ENCODE measurements at regions not wholly inside any gene's neighbourhood (a gene's known extent, or its start where the extent isn't known, plus 50 kb on each side); places are given as distances from the start of the nearest gene placed in this dataset.

GRCh38 chr1:90175490-90176167 is 180.7 kb downstream of the ZNF326 start:
- Mint-ChIP-seq H3K4me1 (ENCODE audit: low read depth) (no peaks in the 10 kb centered on the region), H3K4me3 (ENCODE audit: low read depth) (no peak overlapping the region), H3K27ac (no peak overlapping the region), H3K9me3 (no peaks in the 10 kb centered on the region), H3K27me3 (ENCODE audit: low read depth) (no peaks in the 10 kb centered on the region), H3K36me3 (ENCODE audit: low read depth) (no peaks in the 10 kb centered on the region)
- DNase-seq (ENCODE audit: low spot score): no peak
- intact Hi-C loops (cut with micrococcal nuclease): no loop called here

GRCh38 chr1:90174246-90174645 is 179.3 kb downstream of the ZNF326 start:
- H3K27ac Mint-ChIP-seq: no peak overlapping the region
- no peak overlapping the region for H3K4me3 Mint-ChIP-seq (ENCODE audit: low read depth)
- intact Hi-C loops (cut with micrococcal nuclease): no loop called here
- DNase-seq (ENCODE audit: low spot score): no peak
- H3K36me3 Mint-ChIP-seq (ENCODE audit: low read depth): no peaks in the 10 kb centered on the region
- H3K4me1 Mint-ChIP-seq (ENCODE audit: low read depth): no peaks in the 10 kb centered on the region
- no peaks in the 10 kb centered on the region for H3K27me3 Mint-ChIP-seq (ENCODE audit: low read depth)
- no peaks in the 10 kb centered on the region for H3K9me3 Mint-ChIP-seq

GRCh38 chr1:90162216-90162615 is 167.3 kb downstream of the ZNF326 start:
- no peak for DNase-seq (ENCODE audit: low spot score)
- H3K4me1 Mint-ChIP-seq (ENCODE audit: low read depth): no peaks in the 10 kb centered on the region
- no peak overlapping the region for H3K4me3 Mint-ChIP-seq (ENCODE audit: low read depth)
- H3K27ac Mint-ChIP-seq: no peak overlapping the region
- H3K36me3 Mint-ChIP-seq (ENCODE audit: low read depth): no peaks in the 10 kb centered on the region
- peaks cover 4% of the 10 kb centered on the region for H3K9me3 Mint-ChIP-seq
- intact Hi-C loops (cut with micrococcal nuclease): no loop called here
- no peaks in the 10 kb centered on the region for H3K27me3 Mint-ChIP-seq (ENCODE audit: low read depth)

GRCh38 chr1:90161625-90162024 is 166.7 kb downstream of the ZNF326 start:
- no peaks in the 10 kb centered on the region for H3K4me1 Mint-ChIP-seq (ENCODE audit: low read depth)
- intact Hi-C loops (cut with micrococcal nuclease): no loop called here
- H3K27me3 Mint-ChIP-seq (ENCODE audit: low read depth): no peaks in the 10 kb centered on the region
- no peak overlapping the region for H3K4me3 Mint-ChIP-seq (ENCODE audit: low read depth)
- peaks cover 2% of the 10 kb centered on the region for H3K9me3 Mint-ChIP-seq
- H3K36me3 Mint-ChIP-seq (ENCODE audit: low read depth): no peaks in the 10 kb centered on the region
- DNase-seq (ENCODE audit: low spot score): no peak
- no peak overlapping the region for H3K27ac Mint-ChIP-seq

- Mint-ChIP-seq H3K27ac (no peak overlapping the region), H3K27me3 (ENCODE audit: low read depth) (no peaks in the 10 kb centered on the region), H3K36me3 (ENCODE audit: low read depth) (no peaks in the 10 kb centered on the region), H3K9me3 (peaks cover 15% of the 10 kb centered on the region), H3K4me3 (ENCODE audit: low read depth) (no peak overlapping the region), H3K4me1 (ENCODE audit: low read depth) (no peaks in the 10 kb centered on the region)
- intact Hi-C loops (cut with micrococcal nuclease): no loop called here
- DNase-seq (ENCODE audit: low spot score): no peak
Observed at GRCh38 chr1:90155721-90156487, 161.0 kb downstream of the ZNF326 start.

GRCh38 chr1:90154711-90155110 is 159.8 kb downstream of the ZNF326 start:
- Mint-ChIP-seq H3K4me1 (ENCODE audit: low read depth) (no peaks in the 10 kb centered on the region), H3K27ac (no peak overlapping the region), H3K9me3 (peaks cover 15% of the 10 kb centered on the region)

GRCh38 chr1:90149101-90149500 is 154.2 kb downstream of the ZNF326 start:
- H3K27ac Mint-ChIP-seq: no peak overlapping the region
- intact Hi-C loops (cut with micrococcal nuclease): no loop called here
- no peaks in the 10 kb centered on the region for H3K27me3 Mint-ChIP-seq (ENCODE audit: low read depth)
- peaks cover 15% of the 10 kb centered on the region for H3K9me3 Mint-ChIP-seq
- no peak for DNase-seq (ENCODE audit: low spot score)
- H3K4me3 Mint-ChIP-seq (ENCODE audit: low read depth): no peak overlapping the region
- no peaks in the 10 kb centered on the region for H3K36me3 Mint-ChIP-seq (ENCODE audit: low read depth)
- H3K4me1 Mint-ChIP-seq (ENCODE audit: low read depth): no peaks in the 10 kb centered on the region

More at GRCh38 chr1:90154711-90155110, 159.8 kb downstream of the ZNF326 start:
- intact Hi-C loops (cut with micrococcal nuclease): no loop called here
- Mint-ChIP-seq H3K4me3 (ENCODE audit: low read depth) (no peak overlapping the region), H3K36me3 (ENCODE audit: low read depth) (no peaks in the 10 kb centered on the region), H3K27me3 (ENCODE audit: low read depth) (no peaks in the 10 kb centered on the region)
- DNase-seq (ENCODE audit: low spot score): no peak

- H3K36me3 Mint-ChIP-seq (ENCODE audit: low read depth): no peaks in the 10 kb centered on the region
- no peaks in the 10 kb centered on the region for H3K4me1 Mint-ChIP-seq (ENCODE audit: low read depth)
- peaks cover 1% of the 10 kb centered on the region for H3K9me3 Mint-ChIP-seq
- no peak for DNase-seq (ENCODE audit: low spot score)
- H3K4me3 Mint-ChIP-seq (ENCODE audit: low read depth): no peak overlapping the region
- intact Hi-C loops (cut with micrococcal nuclease): no loop called here
- H3K27ac Mint-ChIP-seq: no peak overlapping the region
- no peaks in the 10 kb centered on the region for H3K27me3 Mint-ChIP-seq (ENCODE audit: low read depth)
Observed at GRCh38 chr1:90147093-90147492, 152.2 kb downstream of the ZNF326 start.

GRCh38 chr1:90144820-90145219 is 149.9 kb downstream of the ZNF326 start:
- no peaks in the 10 kb centered on the region for H3K4me1 Mint-ChIP-seq (ENCODE audit: low read depth)
- no peak overlapping the region for H3K4me3 Mint-ChIP-seq (ENCODE audit: low read depth)
- DNase-seq (ENCODE audit: low spot score): no peak
- H3K9me3 Mint-ChIP-seq: peaks cover 5% of the 10 kb centered on the region
- intact Hi-C loops (cut with micrococcal nuclease): no loop called here
- no peaks in the 10 kb centered on the region for H3K27me3 Mint-ChIP-seq (ENCODE audit: low read depth)
- no peak overlapping the region for H3K27ac Mint-ChIP-seq
- H3K36me3 Mint-ChIP-seq (ENCODE audit: low read depth): no peaks in the 10 kb centered on the region

- H3K4me1 Mint-ChIP-seq (ENCODE audit: low read depth): no peaks in the 10 kb centered on the region
- peaks cover 5% of the 10 kb centered on the region for H3K9me3 Mint-ChIP-seq
- no peak overlapping the region for H3K4me3 Mint-ChIP-seq (ENCODE audit: low read depth)
- H3K27ac Mint-ChIP-seq: no peak overlapping the region
- intact Hi-C loops (cut with micrococcal nuclease): no loop called here
- H3K27me3 Mint-ChIP-seq (ENCODE audit: low read depth): no peaks in the 10 kb centered on the region
- DNase-seq (ENCODE audit: low spot score): no peak
- no peaks in the 10 kb centered on the region for H3K36me3 Mint-ChIP-seq (ENCODE audit: low read depth)
Observed at GRCh38 chr1:90143591-90143990, 148.7 kb downstream of the ZNF326 start.

GRCh38 chr1:90142697-90143096 is 147.8 kb downstream of the ZNF326 start:
- Mint-ChIP-seq H3K4me1 (ENCODE audit: low read depth) (no peaks in the 10 kb centered on the region), H3K27me3 (ENCODE audit: low read depth) (no peaks in the 10 kb centered on the region), H3K9me3 (peaks cover 5% of the 10 kb centered on the region), H3K4me3 (ENCODE audit: low read depth) (no peak overlapping the region), H3K27ac (no peak overlapping the region), H3K36me3 (ENCODE audit: low read depth) (no peaks in the 10 kb centered on the region)
- no peak for DNase-seq (ENCODE audit: low spot score)
- intact Hi-C loops (cut with micrococcal nuclease): no loop called here

GRCh38 chr1:90139837-90140236 is 144.9 kb downstream of the ZNF326 start:
- Mint-ChIP-seq H3K27ac (no peak overlapping the region), H3K9me3 (peaks cover 5% of the 10 kb centered on the region), H3K27me3 (ENCODE audit: low read depth) (no peaks in the 10 kb centered on the region), H3K4me1 (ENCODE audit: low read depth) (no peaks in the 10 kb centered on the region), H3K4me3 (ENCODE audit: low read depth) (no peak overlapping the region), H3K36me3 (ENCODE audit: low read depth) (no peaks in the 10 kb centered on the region)
- no peak for DNase-seq (ENCODE audit: low spot score)
- intact Hi-C loops (cut with micrococcal nuclease): no loop called here

GRCh38 chr1:90135286-90135685 is 140.4 kb downstream of the ZNF326 start:
- Mint-ChIP-seq H3K4me3 (ENCODE audit: low read depth) (no peak overlapping the region), H3K36me3 (ENCODE audit: low read depth) (no peaks in the 10 kb centered on the region), H3K27me3 (ENCODE audit: low read depth) (no peaks in the 10 kb centered on the region), H3K27ac (no peak overlapping the region), H3K9me3 (peaks cover 2% of the 10 kb centered on the region), H3K4me1 (ENCODE audit: low read depth) (no peaks in the 10 kb centered on the region)
- DNase-seq (ENCODE audit: low spot score): no peak
- intact Hi-C loops (cut with micrococcal nuclease): no loop called here
